ENCODE measurements at regions not wholly inside any gene's neighbourhood (a gene's known extent, or its start where the extent isn't known, plus 50 kb on each side); places are given as distances from the start of the nearest gene placed in this dataset.

DNA sequence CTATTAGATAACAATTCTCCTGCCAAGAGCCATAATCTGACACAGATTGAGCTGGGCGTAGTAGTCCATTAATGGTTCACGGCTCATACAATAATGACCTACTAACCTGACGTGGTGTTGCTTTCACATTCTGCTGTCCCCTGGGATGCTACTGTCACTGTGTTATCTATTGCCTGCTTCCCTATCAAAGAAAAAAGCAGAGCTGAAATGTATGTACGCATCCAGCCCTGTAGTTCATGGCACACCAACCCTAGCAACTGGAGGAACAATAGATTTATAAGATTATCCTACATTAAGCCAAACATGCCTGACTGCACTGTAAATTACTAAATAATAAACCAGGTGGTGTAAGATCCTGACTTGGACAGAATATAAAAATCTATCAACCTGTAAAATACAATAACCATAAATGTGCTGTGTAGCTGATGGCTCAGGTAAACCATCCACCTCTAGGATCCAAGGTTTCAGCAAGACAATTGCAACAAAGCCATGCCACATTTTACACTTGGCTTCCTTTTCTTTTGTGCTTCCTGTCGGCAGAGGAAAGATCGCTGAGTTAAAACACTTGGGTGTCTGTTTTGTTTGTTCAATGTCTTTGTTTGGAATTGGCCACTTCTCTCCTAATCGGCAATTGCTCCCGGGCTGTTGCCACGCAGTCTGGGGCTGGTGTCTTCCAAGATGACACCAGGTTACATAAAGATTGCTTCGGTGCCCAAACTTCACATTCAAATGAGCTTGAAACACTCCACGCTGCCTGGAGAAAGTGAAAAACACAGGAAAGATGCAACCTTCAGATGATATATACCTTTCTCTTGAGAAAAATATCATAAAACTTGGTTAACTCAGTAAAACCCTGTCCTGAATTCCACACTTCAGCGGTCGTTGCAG lies 143.9 kb upstream of the MGMT start:
- H3K4me3 ChIP-seq (ENCODE audit: low read depth, low read length): peak overlapping the region; percentile 34
- TF ChIP-seq, protein P1, sequence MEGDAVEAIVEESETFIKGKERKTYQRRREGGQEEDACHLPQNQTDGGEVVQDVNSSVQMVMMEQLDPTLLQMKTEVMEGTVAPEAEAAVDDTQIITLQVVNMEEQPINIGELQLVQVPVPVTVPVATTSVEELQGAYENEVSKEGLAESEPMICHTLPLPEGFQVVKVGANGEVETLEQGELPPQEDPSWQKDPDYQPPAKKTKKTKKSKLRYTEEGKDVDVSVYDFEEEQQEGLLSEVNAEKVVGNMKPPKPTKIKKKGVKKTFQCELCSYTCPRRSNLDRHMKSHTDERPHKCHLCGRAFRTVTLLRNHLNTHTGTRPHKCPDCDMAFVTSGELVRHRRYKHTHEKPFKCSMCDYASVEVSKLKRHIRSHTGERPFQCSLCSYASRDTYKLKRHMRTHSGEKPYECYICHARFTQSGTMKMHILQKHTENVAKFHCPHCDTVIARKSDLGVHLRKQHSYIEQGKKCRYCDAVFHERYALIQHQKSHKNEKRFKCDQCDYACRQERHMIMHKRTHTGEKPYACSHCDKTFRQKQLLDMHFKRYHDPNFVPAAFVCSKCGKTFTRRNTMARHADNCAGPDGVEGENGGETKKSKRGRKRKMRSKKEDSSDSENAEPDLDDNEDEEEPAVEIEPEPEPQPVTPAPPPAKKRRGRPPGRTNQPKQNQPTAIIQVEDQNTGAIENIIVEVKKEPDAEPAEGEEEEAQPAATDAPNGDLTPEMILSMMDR (conservative IDR thresholded peaks at IDR 0.05; ENCODE audit: low read depth, low read length): no peak
- no peak for DNase-seq (ENCODE audit: low read depth)

DNA sequence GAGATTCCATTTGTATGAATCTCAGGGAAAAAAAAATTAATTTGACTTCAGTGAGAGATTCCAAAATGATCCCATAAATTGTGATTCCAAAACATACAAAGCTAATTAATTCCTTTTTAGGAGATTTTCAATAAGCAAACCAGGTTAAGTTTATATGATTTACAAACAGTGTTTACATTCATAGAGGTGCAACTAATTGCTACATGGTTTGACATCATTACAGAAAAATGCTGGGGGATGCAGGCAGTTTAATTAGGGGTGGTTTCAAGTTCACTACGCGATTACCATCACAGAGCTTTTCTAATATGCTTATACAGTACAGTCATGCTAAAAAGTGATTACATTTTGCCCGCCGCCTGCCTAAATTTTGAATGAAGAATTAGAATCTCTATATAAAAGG lies 143.2 kb upstream of the MGMT start:
- no peak overlapping the region for H3K4me3 ChIP-seq (ENCODE audit: low read depth, low read length)
- DNase-seq (ENCODE audit: low read depth): no peak
- TF ChIP-seq, protein P1 (conservative IDR thresholded peaks at IDR 0.05; ENCODE audit: low read depth, low read length): no peak

DNA sequence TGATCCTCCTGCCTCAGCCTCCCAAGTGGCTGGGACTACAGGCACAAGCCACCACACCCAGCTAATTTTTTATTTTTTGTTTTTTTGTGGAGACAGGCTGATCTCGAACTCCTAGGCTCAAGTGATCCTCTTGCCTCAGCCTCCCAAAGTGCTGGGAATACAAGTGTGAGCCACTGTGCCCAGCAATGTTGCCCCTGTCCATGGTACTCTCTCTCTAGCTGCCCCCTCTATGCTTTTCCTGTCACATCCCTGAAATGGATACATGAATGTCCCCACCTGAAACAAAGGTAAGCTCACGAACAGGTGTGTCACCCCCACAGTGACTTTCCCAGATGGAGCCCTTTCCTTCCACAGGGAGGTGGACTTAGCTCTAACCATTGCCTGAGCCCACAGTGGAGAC lies 141.1 kb upstream of the MGMT start:
- no peak overlapping the region for H3K4me3 ChIP-seq (ENCODE audit: low read depth, low read length)
- TF ChIP-seq, protein P1 (conservative IDR thresholded peaks at IDR 0.05; ENCODE audit: low read depth, low read length): no peak
- no peak for DNase-seq (ENCODE audit: low read depth)

DNA sequence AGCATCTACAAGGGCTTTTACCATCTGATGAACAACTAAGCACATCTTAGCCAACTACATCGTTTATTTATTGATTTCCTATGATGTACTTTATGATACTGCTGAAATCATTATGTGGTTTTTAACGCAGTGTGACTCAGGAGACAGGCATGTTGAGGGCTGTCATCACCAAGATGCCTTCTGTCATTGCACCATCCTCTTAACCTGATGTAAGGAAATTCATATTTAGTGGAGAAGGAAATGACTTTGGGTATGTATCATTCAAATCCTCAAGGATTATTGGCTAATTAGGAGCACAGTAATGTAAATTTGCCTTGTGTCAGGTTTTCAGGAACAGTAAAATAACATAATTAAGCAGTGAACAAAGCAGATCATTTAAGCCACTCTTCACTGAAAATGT lies 138.5 kb upstream of the MGMT start:
- DNase-seq (ENCODE audit: low read depth): no peak
- H3K4me3 ChIP-seq (ENCODE audit: low read depth, low read length): no peak overlapping the region
- TF ChIP-seq, protein P1 (conservative IDR thresholded peaks at IDR 0.05; ENCODE audit: low read depth, low read length): no peak

DNA sequence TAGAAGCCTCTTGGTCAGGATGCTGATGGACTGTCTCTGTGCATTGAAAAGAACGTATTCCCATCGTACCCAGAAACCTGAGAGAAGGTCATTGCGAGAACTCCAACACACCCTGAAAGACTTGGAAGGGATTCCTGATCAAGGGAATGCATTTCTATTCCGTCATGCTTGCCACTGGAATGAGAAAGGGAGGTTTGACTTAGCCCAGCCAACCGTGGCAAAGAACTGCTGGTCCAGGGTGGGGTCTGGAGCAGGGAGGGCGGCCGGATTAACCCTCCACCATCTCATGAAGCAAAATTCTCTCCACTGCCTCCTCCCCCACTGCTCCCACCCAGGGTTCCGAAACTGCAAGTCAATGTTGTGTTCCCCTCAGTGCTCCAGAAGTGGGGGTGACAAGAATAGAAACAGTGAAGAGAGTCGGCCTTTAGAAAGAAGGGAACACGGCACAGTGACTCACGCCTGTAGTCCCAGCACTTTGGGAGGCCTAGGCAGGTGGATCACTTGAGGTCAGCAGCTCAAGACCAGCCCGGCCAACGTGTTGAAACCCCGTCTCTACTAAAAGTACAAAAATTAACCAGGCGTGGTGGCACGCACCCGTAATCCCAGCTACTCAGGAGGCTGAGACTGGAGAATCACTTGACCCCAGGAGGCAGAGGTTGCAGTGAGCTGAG lies 137.5 kb upstream of the MGMT start:
- peak; percentile 80 for DNase-seq (ENCODE audit: low read depth)
- TF ChIP-seq, protein P1 (conservative IDR thresholded peaks at IDR 0.05; ENCODE audit: low read depth, low read length): no peak
- peak overlapping the region; percentile 11 for H3K4me3 ChIP-seq (ENCODE audit: low read depth, low read length)

DNA sequence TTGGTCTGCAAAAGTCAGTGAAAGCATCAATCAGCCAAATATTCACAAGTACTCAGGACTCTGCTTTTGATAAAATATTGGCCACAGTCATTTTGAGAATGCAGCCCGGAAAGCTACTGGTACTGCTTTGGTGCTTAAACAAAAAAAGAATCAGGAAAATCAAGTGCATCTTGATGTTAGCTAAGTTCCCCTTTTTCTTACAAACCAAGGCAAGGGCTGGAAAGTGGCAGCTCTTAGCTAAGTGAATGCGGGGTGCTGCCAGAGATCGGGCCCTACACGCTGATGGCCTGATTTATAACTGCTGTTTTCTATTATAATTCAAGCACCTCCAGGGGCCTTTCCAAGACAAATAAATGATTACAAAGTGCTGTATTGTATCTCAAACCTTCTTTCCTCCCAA lies 136.8 kb upstream of the MGMT start:
- DNase-seq (ENCODE audit: low read depth): no peak
- no peak overlapping the region for H3K4me3 ChIP-seq (ENCODE audit: low read depth, low read length)
- TF ChIP-seq, protein P1 (conservative IDR thresholded peaks at IDR 0.05; ENCODE audit: low read depth, low read length): no peak
